ENCODE measurements at regions not wholly inside any gene's neighbourhood (a gene's known extent, or its start where the extent isn't known, plus 50 kb on each side); places are given as distances from the start of the nearest gene placed in this dataset.
"Not testable (repeated sequence)": the region's sequence is repeated elsewhere in the genome, so short reads cannot be mapped to it uniquely, and the experiment has no call there.

DNA sequence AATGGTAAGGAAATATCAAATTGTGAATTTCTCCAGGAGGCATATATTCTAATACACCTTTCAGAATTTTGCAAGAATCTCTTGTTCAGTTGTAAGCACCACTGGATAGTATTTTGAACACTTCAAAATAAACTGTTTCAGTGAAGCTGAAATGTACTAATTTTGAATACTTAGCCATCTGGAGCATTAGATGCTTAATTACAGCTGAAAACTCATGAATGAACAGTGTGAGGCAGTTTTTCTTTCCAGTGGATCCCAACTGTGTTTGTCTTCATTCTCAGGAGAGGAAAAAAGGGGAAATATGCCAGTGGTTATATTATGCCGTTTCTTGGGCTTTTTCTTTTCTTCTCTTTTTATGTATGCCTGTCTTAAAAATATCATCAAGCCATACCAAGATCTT lies 306.0 kb upstream of the SEMA6A start:
- DNase-seq (ENCODE audit: low read depth): no peak
- TF ChIP-seq, protein P1, sequence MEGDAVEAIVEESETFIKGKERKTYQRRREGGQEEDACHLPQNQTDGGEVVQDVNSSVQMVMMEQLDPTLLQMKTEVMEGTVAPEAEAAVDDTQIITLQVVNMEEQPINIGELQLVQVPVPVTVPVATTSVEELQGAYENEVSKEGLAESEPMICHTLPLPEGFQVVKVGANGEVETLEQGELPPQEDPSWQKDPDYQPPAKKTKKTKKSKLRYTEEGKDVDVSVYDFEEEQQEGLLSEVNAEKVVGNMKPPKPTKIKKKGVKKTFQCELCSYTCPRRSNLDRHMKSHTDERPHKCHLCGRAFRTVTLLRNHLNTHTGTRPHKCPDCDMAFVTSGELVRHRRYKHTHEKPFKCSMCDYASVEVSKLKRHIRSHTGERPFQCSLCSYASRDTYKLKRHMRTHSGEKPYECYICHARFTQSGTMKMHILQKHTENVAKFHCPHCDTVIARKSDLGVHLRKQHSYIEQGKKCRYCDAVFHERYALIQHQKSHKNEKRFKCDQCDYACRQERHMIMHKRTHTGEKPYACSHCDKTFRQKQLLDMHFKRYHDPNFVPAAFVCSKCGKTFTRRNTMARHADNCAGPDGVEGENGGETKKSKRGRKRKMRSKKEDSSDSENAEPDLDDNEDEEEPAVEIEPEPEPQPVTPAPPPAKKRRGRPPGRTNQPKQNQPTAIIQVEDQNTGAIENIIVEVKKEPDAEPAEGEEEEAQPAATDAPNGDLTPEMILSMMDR (conservative IDR thresholded peaks at IDR 0.05; ENCODE audit: low read depth, low read length): no peak
- no peak overlapping the region for H3K4me3 ChIP-seq (ENCODE audit: low read depth, low read length)

DNA sequence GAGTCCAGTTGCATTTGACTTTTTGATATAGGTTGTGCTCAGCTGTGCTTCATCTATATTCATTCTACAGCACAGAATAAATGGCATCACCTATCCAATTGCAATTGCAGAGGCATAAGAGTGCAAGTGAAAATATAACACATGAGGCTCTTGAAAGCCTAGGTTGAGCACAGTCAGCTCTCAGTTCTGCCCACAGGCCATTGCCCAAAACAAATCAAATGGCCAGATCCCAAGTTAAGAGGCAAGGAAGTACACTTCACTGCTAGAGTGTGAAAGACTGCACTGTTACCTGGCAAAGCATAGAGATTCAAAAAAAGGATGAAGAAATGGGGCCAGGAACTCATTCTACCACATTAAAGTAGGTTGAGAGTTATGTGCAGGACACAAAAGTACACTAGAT lies 305.5 kb upstream of the SEMA6A start:
- TF ChIP-seq, protein P1 (conservative IDR thresholded peaks at IDR 0.05; ENCODE audit: low read depth, low read length): no peak
- DNase-seq (ENCODE audit: low read depth): no peak
- no peak overlapping the region for H3K4me3 ChIP-seq (ENCODE audit: low read depth, low read length)

DNA sequence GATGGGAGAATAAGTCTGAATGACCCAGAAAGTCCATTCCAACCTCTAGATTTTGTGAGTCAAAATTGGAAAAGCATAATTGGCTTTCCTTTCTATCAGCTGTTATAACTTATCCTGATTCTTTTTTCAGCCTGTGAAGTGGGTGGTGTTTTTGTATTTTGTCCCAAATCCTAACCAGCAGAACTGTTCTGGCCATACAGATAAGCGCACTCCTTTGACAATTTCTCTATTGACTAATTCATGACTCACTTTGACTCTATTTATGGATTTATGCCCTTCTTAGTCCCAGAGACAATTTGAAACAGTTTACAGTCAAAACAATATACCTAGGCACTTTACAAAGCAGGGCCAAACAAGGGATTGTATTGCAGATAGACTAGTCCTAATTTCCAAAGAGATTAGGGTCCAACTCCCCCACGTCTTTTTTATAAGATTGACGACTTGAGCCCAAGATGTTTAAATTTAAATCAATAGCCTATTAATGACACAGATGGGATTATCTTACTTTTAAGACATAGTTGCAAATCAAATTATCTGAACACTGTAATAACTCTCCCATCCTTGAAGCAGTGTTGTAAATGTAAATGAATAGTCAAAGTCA lies 301.7 kb upstream of the SEMA6A start:
- TF ChIP-seq, protein P1 (conservative IDR thresholded peaks at IDR 0.05; ENCODE audit: low read depth, low read length): no peak
- H3K4me3 ChIP-seq (ENCODE audit: low read depth, low read length): no peak overlapping the region
- DNase-seq (ENCODE audit: low read depth): no peak

DNA sequence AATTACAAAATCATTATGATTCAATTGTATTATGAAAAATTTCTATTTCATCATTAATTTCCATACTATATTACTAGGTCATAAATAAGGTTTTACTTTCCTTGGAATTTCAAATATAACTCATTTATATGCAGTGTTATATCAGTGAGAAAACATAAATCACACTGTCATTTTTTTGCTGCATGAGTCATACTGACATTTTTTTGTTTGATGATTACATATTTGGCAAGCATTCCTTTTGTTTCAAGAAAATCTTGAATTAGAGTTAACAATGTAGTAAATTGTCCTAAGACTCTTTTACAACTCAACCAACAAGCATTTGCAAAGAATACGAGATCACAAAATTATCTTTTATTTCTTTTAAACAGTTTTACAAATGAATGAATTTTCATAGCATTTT lies 298.4 kb upstream of the SEMA6A start:
- no peak overlapping the region for H3K4me3 ChIP-seq (ENCODE audit: low read depth, low read length)
- TF ChIP-seq, protein P1 (conservative IDR thresholded peaks at IDR 0.05; ENCODE audit: low read depth, low read length): no peak
- no peak for DNase-seq (ENCODE audit: low read depth)

DNA sequence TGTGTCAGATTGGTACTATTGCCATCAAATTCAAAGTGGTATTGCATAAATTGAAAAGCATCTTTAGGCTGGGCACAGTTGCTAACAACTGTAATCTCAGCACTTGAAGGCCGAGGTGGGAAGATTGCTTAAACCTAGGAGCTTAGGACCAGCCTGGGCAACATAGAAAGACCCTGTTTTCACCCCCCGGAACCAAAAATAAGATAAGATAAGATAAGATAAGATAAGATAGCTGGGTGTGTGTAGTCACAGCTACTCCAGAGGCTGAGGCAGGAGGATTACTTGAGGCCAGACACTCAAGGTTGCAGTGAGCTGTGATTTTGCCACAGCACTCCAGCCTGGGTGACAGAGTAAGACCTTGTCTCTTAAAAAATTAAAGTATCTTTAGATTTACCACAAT lies 297.9 kb upstream of the SEMA6A start:
- TF ChIP-seq, protein P1 (conservative IDR thresholded peaks at IDR 0.05; ENCODE audit: low read depth, low read length): no peak
- DNase-seq (ENCODE audit: low read depth): no peak
- H3K4me3 ChIP-seq (ENCODE audit: low read depth, low read length): no peak overlapping the region

DNA sequence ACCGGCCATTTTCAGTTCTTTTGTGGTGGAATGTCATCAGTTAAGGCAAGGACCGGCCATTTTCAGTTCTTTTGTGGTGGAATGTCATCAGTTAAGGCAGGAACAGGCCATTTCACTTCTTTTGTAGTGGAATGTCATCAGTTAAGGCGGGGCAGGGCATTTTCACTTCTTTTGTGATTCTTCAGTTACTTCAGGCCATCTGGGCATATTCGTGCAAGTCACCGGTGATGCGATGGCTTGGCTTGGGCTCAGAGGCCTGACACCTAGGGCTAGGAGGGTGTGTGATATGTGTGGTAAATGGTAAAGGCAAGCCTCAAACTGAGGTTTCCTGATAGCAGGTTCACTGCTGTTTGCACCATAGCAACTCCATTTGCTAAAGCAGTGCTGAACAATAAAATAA lies 293.2 kb upstream of the SEMA6A start:
- H3K4me3 ChIP-seq (ENCODE audit: low read depth, low read length); DNase-seq (ENCODE audit: low read depth): not testable (repeated sequence)

DNA sequence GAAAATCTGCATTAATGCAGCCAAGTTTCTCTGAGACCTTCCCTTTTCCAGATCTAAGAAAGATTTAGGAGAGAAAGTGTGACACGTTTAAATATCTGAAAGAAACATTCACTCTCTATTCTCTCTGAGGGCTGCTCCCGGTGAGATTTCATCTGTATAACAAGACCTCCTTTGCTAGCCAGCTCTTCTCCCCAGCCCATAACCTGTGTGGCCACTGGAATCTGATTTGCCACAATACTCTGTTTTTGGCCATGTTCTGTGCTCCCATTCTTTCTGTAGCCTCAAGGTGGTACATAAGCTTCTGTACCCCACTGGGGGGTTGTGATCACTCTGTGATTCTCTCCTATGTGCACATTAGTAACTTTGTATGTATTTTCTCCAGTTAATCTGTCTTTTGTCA lies 291.0 kb upstream of the SEMA6A start:
- H3K4me3 ChIP-seq (ENCODE audit: low read depth, low read length): no peak overlapping the region
- TF ChIP-seq, protein P1 (conservative IDR thresholded peaks at IDR 0.05; ENCODE audit: low read depth, low read length): no peak
- DNase-seq (ENCODE audit: low read depth): no peak
